Breast epithelium (tissue), 3 donors: ENCODE measurements at regions not wholly inside any gene's neighbourhood (a gene's known extent, or its start where the extent isn't known, plus 50 kb on each side); places are given as distances from the start of the nearest gene placed in this dataset.

Experiments used
- POLR2A ChIP-seq: fragments of 450-650 bp; IDR thresholded peaks from one replicate; pipeline ENCODE4 v1.6.1; 2016; ENCODE audit warnings: antibody characterized with exemption, mild to moderate bottlenecking, moderate library complexity
- TF ChIP-seq, protein P1 (sequence below), 3 donors: fragments of 450-650 bp; IDR thresholded peaks; one replicate each; pipeline ENCODE4 v1.5.1; 2016 to 2017; ENCODE audit warnings: antibody characterized with exemption in 3 of 3, mild to moderate bottlenecking in 3 of 3, moderate library complexity in 3 of 3

- TF ChIP-seq, protein P1, sequence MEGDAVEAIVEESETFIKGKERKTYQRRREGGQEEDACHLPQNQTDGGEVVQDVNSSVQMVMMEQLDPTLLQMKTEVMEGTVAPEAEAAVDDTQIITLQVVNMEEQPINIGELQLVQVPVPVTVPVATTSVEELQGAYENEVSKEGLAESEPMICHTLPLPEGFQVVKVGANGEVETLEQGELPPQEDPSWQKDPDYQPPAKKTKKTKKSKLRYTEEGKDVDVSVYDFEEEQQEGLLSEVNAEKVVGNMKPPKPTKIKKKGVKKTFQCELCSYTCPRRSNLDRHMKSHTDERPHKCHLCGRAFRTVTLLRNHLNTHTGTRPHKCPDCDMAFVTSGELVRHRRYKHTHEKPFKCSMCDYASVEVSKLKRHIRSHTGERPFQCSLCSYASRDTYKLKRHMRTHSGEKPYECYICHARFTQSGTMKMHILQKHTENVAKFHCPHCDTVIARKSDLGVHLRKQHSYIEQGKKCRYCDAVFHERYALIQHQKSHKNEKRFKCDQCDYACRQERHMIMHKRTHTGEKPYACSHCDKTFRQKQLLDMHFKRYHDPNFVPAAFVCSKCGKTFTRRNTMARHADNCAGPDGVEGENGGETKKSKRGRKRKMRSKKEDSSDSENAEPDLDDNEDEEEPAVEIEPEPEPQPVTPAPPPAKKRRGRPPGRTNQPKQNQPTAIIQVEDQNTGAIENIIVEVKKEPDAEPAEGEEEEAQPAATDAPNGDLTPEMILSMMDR (IDR thresholded peaks at IDR 0.05), result no peak
- no peak for TF ChIP-seq POLR2A
Measured at GRCh38 chr1:238334170-238334569, 443.4 kb upstream of the ZP4 start.
